K562 (cell line): ENCODE measurements at regions not wholly inside any gene's neighbourhood (a gene's known extent, or its start where the extent isn't known, plus 50 kb on each side); places are given as distances from the start of the nearest gene placed in this dataset.
"Not testable (repeated sequence)": the region's sequence is repeated elsewhere in the genome, so short reads cannot be mapped to it uniquely, and the experiment has no call there.

ENCODE experiments used
- ATAC-seq: fragments of 200-7000 bp; cut with Tn5 transposase; 3 replicates; pipeline ENCODE4 v1.9.1; 2020; ENCODE audit warnings: moderate library complexity
- BruUV-seq: library from RNA; stranded (reverse); fragments of 400-500 nt; replicated peaks from 2 replicates; lab custom pipeline; 2021; lab: Mats Ljungman, UMichigan
- CTCF ChIA-PET: fragments of 300-600 bp; formaldehyde crosslinking; extraction: SDS; loops from one replicate; lab custom pipeline; 2021; ENCODE audit warnings: low intra/inter-chr PET ratio; lab: Yijun Ruan, JAX
- POLR2A ChIA-PET: fragments of 300-600, 350-650 bp; sonication (Branson Sonifier 250); formaldehyde crosslinking; extraction: SDS; loops from one replicate; lab custom pipeline; 2021; ENCODE audit warnings: antibody characterized with exemption, inconsistent platforms; lab: Yijun Ruan, JAX
- DNase-seq, 4 experiments: peaks; one replicate each; pipeline versions ENCODE4 v3.0.0 to v3.0.0-alpha.2; 2011 to 2018; ENCODE audit warnings: low spot score in 3 of 4, mixed read lengths in 3 of 4; ENCODE audit errors: extremely low read depth in 1 of 4
- FAIRE-seq: peaks from 2 replicates; lab custom pipeline; 2011; peaks lifted over from hg19 to GRCh38; lab: Jason Lieb, UNC
- H2AFZ ChIP-seq: 2 replicates; pipeline ENCODE4 v1.6.0; 2011; ENCODE audit warnings: low read depth, low read length, control low read depth, inconsistent platforms
- H3K27ac ChIP-seq: fragments of 200-600 bp; 3 replicates; pipeline ENCODE4 v1.8.0; 2011; ENCODE audit warnings: low read depth, mild to moderate bottlenecking, control low read depth, inconsistent platforms, low read length, moderate library complexity, mixed read lengths; ENCODE audit errors: extremely low read depth
- H3K27me3 ChIP-seq, 2 experiments: fragments of 300-600 bp in 1 of 2; 2 replicates in 1 of 2; 3 replicates in 1 of 2; pipeline versions ENCODE4 v1.6.0 to v1.8.0; 2011; ENCODE audit warnings: inconsistent platforms in 2 of 2, low read length in 2 of 2, mild to moderate bottlenecking in 1 of 2, mixed read lengths in 1 of 2, moderate library complexity in 1 of 2; ENCODE audit not compliant: control insufficient read depth in 2 of 2, insufficient read depth in 2 of 2
- H3K36me3 ChIP-seq: fragments of 300-600 bp; 3 replicates; pipeline ENCODE4 v1.8.0; 2011; ENCODE audit warnings: mild to moderate bottlenecking, low read length, inconsistent platforms; ENCODE audit not compliant: control insufficient read depth, insufficient read depth
- H3K4me1 ChIP-seq, 2 experiments: fragments of 200-600 bp in 1 of 2; replicated peaks in 1 of 2; 2 replicates in 1 of 2; 3 replicates in 1 of 2; pipeline versions ENCODE4 v1.5.1 to v1.8.0; 2011; ENCODE audit warnings: inconsistent platforms in 2 of 2, low read length in 2 of 2, mild to moderate bottlenecking in 1 of 2, mixed read lengths in 1 of 2, moderate library complexity in 1 of 2; ENCODE audit not compliant: control insufficient read depth in 2 of 2, insufficient read depth in 2 of 2
- H3K4me2 ChIP-seq: 2 replicates; pipeline ENCODE4 v1.6.1; 2011; ENCODE audit warnings: low read length, control low read depth, inconsistent platforms, mixed read lengths; ENCODE audit not compliant: insufficient read depth
- H3K4me3 ChIP-seq: fragments of 200-600 bp; sonication (generic), shearing (Covaris generic); 2 replicates; pipeline ENCODE4 v1.5.1; 2016; ENCODE audit warnings: control low read depth, inconsistent platforms
- H3K79me2 ChIP-seq: fragments of 200-600 bp; 3 replicates; pipeline ENCODE4 v1.8.0; 2011; ENCODE audit warnings: low read length, inconsistent platforms; ENCODE audit not compliant: control insufficient read depth, insufficient read depth
- H3K9ac ChIP-seq, 2 experiments: 2 replicates each; pipeline versions ENCODE4 v1.6.0 to v1.6.1; 2011; ENCODE audit warnings: low read depth in 2 of 2, low read length in 2 of 2, control low read depth in 1 of 2, inconsistent platforms in 1 of 2, mild to moderate bottlenecking in 1 of 2, mixed read lengths in 1 of 2; ENCODE audit not compliant: insufficient read depth in 1 of 2
- H3K9me1 ChIP-seq: one replicate; pipeline ENCODE4 v1.6.0; 2011; ENCODE audit warnings: inconsistent platforms, mild to moderate bottlenecking, low read length, moderate library complexity; ENCODE audit not compliant: control insufficient read depth, insufficient read depth
- H3K9me3 ChIP-seq: replicated peaks from 2 replicates; pipeline ENCODE4 v1.5.1; 2011; ENCODE audit warnings: low read depth, low read length, inconsistent platforms; ENCODE audit not compliant: control insufficient read depth, insufficient read depth
- H4K20me1 ChIP-seq: replicated peaks from 2 replicates; pipeline ENCODE4 v1.6.1; 2011; ENCODE audit warnings: low read length, inconsistent platforms, mixed read lengths; ENCODE audit not compliant: control insufficient read depth, insufficient read depth
- EP300 ChIP-seq: IDR thresholded peaks from 2 replicates; pipeline ENCODE4 v1.6.1; 2012; ENCODE audit warnings: low read length, improper control_type of control experiment
- HDAC3 ChIP-seq: fragments of 450-650 bp; IDR thresholded peaks from 2 replicates; pipeline ENCODE4 v1.6.1; 2018; ENCODE audit warnings: borderline replicate concordance, mild to moderate bottlenecking, moderate library complexity; ENCODE audit not compliant: partially characterized antibody
- ZFP36 ChIP-seq: fragments of 150-350 bp; IDR thresholded peaks from 2 replicates; pipeline ENCODE4 v1.6.1; 2018; ENCODE audit warnings: low read length, low read depth; ENCODE audit not compliant: partially characterized antibody
- ZNF212 ChIP-seq: fragments of 450-650 bp; formaldehyde crosslinking; IDR thresholded peaks from 2 replicates; pipeline ENCODE4 v1.4.0; 2020; ENCODE audit warnings: mild to moderate bottlenecking
- ZNF263 ChIP-seq: sonication (generic); formaldehyde crosslinking; IDR thresholded peaks from 2 replicates; pipeline ENCODE4 v1.8.0; 2022; ENCODE audit warnings: mild to moderate bottlenecking, missing genetic modification reagents, borderline replicate concordance
- WGBS: fragments of 100-300 bp; shearing (Covaris generic); methylation state at CpG from one replicate; pipeline ENCODE4 v1.1.6; 2016; ENCODE audit warnings: low coverage, mixed read lengths; ENCODE audit not compliant: insufficient coverage; ENCODE audit errors: missing lambda C conversion rate; 5-methylcytosine and 5-hydroxymethylcytosine counted together
- in situ Hi-C: fragments of 300-500 bp; cut with MboI; formaldehyde crosslinking; loops from 4 replicates; pipeline ENCODE4 v1.15.0; 2018; ENCODE audit warnings: inconsistent platforms, mixed read lengths
- intact Hi-C: fragments of 100-400 bp; cut with micrococcal nuclease; formaldehyde crosslinking; loops from 2 replicates; pipeline ENCODE4 v1.14.2; 2022
- TF ChIP-seq, protein P1 (sequence below): sonication (generic); formaldehyde crosslinking; IDR thresholded peaks from 2 replicates; pipeline ENCODE4 v1.5.0; 2020; ENCODE audit warnings: missing genetic modification reagents
- TF ChIP-seq, protein P2 (sequence below), 2 experiments: IDR thresholded peaks; 2 replicates each; pipeline ENCODE4 v1.6.1; 2011; ENCODE audit warnings: borderline replicate concordance in 1 of 2, control low read depth in 1 of 2, low read depth in 1 of 2, low read length in 1 of 2, mild to moderate bottlenecking in 1 of 2, mixed read lengths in 1 of 2, moderate library complexity in 1 of 2; ENCODE audit not compliant: insufficient read depth in 1 of 2, insufficient read length in 1 of 2, poor library complexity in 1 of 2, severe bottlenecking in 1 of 2; ENCODE audit errors: extremely low read depth in 1 of 2
- TF ChIP-seq, protein P3 (sequence below): fragments of 250-450 bp; sonication (Bioruptor Pico); IDR thresholded peaks from 2 replicates; pipeline ENCODE4 v1.4.0; 2020

DNA sequence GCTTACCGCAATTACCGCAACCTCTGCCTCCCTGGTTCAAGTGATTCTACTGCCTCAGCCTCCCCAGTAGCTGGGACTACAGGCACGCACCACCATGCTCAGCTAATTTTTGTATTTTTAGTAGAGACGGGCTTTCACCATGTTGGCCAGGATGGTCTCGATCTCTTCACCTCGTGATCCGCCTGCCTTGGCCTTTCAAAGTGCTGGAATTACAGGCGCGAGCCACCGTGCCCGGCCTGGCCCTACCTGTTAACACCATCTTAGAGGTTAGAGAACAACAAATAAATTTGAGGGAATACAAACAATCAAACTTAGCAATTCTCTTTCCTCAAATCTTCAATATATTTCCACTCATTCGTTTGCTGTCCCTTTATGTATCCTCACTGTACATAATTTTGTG lies 1810.5 kb upstream of the FLRT2 start:
- H3K4me2 ChIP-seq, H3K9me3 ChIP-seq, H2AFZ ChIP-seq, intact Hi-C loops, CTCF ChIA-PET, H3K27me3 ChIP-seq, H4K20me1 ChIP-seq, H3K9ac ChIP-seq, BruUV-seq, H3K4me3 ChIP-seq, H3K79me2 ChIP-seq, H3K27ac ChIP-seq, ATAC-seq, POLR2A ChIA-PET, FAIRE-seq, H3K36me3 ChIP-seq, H3K9me1 ChIP-seq, H3K4me1 ChIP-seq, in situ Hi-C loops, DNase-seq: not testable (repeated sequence)
- WGBS, result 0% methylated on average over 3 of the region's 12 CpGs

DNA sequence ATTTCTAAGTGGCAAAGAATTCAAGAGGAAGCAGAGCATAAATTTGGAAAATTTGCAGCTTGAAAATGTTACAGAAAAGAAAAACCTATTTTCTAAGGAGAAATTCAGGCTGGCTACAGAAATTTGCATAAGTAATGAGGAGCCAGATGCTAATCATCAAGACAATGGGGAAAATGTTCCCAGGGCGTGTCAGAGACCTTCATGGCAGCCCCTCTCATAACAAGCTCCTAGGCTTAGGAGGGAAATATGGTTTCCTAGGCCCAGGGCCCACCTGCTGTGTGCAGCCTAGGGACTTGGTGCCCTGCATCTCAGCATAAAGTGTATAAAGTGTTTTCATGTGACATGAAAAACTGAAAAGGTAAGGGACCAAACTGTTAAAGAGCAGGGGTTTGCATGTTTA lies 1796.3 kb upstream of the FLRT2 start:
- ATAC-seq (no peak), FAIRE-seq (no peak), DNase-seq (no peak)
- H3K27ac ChIP-seq, result no peak overlapping the region
- in situ Hi-C loops, result no loop called here
- H4K20me1 ChIP-seq, result no peaks in the 10 kb centered on the region
- no peak overlapping the region for H2AFZ ChIP-seq
- H3K9me3 ChIP-seq, result no peaks in the 10 kb centered on the region
- H3K4me1 ChIP-seq, result no peaks in the 10 kb centered on the region
- BruUV-seq, result no TSS peak
- no peak overlapping the region for H3K4me3 ChIP-seq
- ChIA-PET CTCF (no interaction called here), POLR2A (no interaction called here)
- no peaks in the 10 kb centered on the region for H3K79me2 ChIP-seq
- intact Hi-C loops, result no loop called here
- no peak overlapping the region for H3K9ac ChIP-seq
- 0% methylated on average over 1 of the region's 1 CpG for WGBS
- no peaks in the 10 kb centered on the region for H3K36me3 ChIP-seq
- no peak overlapping the region for H3K4me2 ChIP-seq
- no peaks in the 10 kb centered on the region for H3K9me1 ChIP-seq
- no peaks in the 10 kb centered on the region for H3K27me3 ChIP-seq
- TF ChIP-seq, protein P1, sequence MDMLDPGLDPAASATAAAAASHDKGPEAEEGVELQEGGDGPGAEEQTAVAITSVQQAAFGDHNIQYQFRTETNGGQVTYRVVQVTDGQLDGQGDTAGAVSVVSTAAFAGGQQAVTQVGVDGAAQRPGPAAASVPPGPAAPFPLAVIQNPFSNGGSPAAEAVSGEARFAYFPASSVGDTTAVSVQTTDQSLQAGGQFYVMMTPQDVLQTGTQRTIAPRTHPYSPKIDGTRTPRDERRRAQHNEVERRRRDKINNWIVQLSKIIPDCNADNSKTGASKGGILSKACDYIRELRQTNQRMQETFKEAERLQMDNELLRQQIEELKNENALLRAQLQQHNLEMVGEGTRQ (CRISPR knock-in tag), result no peak
- TF ChIP-seq ZNF212, result no peak
- no peak for TF ChIP-seq ZNF263 (CRISPR knock-in tag)
- TF ChIP-seq, protein P2, sequence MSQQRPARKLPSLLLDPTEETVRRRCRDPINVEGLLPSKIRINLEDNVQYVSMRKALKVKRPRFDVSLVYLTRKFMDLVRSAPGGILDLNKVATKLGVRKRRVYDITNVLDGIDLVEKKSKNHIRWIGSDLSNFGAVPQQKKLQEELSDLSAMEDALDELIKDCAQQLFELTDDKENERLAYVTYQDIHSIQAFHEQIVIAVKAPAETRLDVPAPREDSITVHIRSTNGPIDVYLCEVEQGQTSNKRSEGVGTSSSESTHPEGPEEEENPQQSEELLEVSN (IDR thresholded peaks at IDR 0.05; ENCODE audit: borderline replicate concordance in 1 of 2, extremely low read depth in 1 of 2, insufficient read depth in 1 of 2, insufficient read length in 1 of 2, low read depth in 1 of 2, low read length in 1 of 2, poor library complexity in 1 of 2, severe bottlenecking in 1 of 2), result no peak
- no peak for TF ChIP-seq HDAC3
- TF ChIP-seq ZFP36, result no peak
- no peak for TF ChIP-seq EP300
- TF ChIP-seq, protein P3, sequence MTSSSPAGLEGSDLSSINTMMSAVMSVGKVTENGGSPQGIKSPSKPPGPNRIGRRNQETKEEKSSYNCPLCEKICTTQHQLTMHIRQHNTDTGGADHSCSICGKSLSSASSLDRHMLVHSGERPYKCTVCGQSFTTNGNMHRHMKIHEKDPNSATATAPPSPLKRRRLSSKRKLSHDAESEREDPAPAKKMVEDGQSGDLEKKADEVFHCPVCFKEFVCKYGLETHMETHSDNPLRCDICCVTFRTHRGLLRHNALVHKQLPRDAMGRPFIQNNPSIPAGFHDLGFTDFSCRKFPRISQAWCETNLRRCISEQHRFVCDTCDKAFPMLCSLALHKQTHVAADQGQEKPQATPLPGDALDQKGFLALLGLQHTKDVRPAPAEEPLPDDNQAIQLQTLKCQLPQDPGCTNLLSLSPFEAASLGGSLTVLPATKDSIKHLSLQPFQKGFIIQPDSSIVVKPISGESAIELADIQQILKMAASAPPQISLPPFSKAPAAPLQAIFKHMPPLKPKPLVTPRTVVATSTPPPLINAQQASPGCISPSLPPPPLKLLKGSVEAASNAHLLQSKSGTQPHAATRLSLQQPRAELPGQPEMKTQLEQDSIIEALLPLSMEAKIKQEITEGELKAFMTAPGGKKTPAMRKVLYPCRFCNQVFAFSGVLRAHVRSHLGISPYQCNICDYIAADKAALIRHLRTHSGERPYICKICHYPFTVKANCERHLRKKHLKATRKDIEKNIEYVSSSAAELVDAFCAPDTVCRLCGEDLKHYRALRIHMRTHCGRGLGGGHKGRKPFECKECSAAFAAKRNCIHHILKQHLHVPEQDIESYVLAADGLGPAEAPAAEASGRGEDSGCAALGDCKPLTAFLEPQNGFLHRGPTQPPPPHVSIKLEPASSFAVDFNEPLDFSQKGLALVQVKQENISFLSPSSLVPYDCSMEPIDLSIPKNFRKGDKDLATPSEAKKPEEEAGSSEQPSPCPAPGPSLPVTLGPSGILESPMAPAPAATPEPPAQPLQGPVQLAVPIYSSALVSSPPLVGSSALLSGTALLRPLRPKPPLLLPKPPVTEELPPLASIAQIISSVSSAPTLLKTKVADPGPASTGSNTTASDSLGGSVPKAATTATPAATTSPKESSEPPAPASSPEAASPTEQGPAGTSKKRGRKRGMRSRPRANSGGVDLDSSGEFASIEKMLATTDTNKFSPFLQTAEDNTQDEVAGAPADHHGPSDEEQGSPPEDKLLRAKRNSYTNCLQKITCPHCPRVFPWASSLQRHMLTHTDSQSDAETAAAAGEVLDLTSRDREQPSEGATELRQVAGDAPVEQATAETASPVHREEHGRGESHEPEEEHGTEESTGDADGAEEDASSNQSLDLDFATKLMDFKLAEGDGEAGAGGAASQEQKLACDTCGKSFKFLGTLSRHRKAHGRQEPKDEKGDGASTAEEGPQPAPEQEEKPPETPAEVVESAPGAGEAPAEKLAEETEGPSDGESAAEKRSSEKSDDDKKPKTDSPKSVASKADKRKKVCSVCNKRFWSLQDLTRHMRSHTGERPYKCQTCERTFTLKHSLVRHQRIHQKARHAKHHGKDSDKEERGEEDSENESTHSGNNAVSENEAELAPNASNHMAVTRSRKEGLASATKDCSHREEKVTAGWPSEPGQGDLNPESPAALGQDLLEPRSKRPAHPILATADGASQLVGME (CRISPR knock-in tag), result no peak
